ENCODE measurements at regions not wholly inside any gene's neighbourhood (a gene's known extent, or its start where the extent isn't known, plus 50 kb on each side); places are given as distances from the start of the nearest gene placed in this dataset.

GRCh38 chr1:88324899-88325298 lies 359.2 kb upstream of the PKN2 start:
- TF ChIP-seq CTCF (IDR thresholded peaks at IDR 0.05; ENCODE audit: low read depth, low read length, missing input control) (no peak), ZBTB33 (IDR thresholded peaks at IDR 0.05) (no peak)
